B cell (primary cell): ENCODE measurements at regions not wholly inside any gene's neighbourhood (a gene's known extent, or its start where the extent isn't known, plus 50 kb on each side); places are given as distances from the start of the nearest gene placed in this dataset.

Experiments used
- ATAC-seq: fragments of 200-7000 bp; cut with Tn5 transposase; one replicate; pipeline ENCODE4 v1.10.0; 2021; ENCODE audit warnings: low read depth, mild to moderate bottlenecking, moderate number of reproducible peaks, moderate library complexity
- CTCF ChIA-PET: fragments of 350-600 bp; sonication (Branson Sonifier 250); formaldehyde crosslinking; loops from one replicate; lab custom pipeline; 2021; ENCODE audit warnings: antibody characterized with exemption, inconsistent platforms; lab: Charles Lee
- POLR2A ChIA-PET: fragments of 350-600 bp; sonication (Branson Sonifier 250); formaldehyde crosslinking; loops from one replicate; lab custom pipeline; 2021; ENCODE audit warnings: antibody characterized with exemption; lab: Charles Lee
- DNase-seq: peaks from one replicate; pipeline ENCODE4 v3.0.0; 2013
- H2AFZ ChIP-seq: 2 replicates; pipeline ENCODE4 v1.6.1; 2012; ENCODE audit warnings: mild to moderate bottlenecking, low read depth, low read length; ENCODE audit not compliant: insufficient read depth, poor library complexity, severe bottlenecking
- H3K27ac ChIP-seq, 2 donors: 1 replicate in 1 of 2; 2 replicates in 1 of 2; pipeline ENCODE4 v1.5.1; 2012 to 2013; ENCODE audit warnings: low read length in 2 of 2, mild to moderate bottlenecking in 2 of 2, moderate library complexity in 1 of 2
- H3K27me3 ChIP-seq, 4 experiments: fragments of 200-600 bp in 1 of 4; sonication (generic) in 1 of 4; replicated peaks in 1 of 4; 1 replicate in 2 of 4; 2 replicates in 2 of 4; pipeline versions ENCODE4 v1.6.1 to v1.7.0; 2013 to 2016; ENCODE audit warnings: low read length in 3 of 4, mild to moderate bottlenecking in 2 of 4, mixed read lengths in 1 of 4, moderate library complexity in 1 of 4; ENCODE audit not compliant: insufficient read depth in 4 of 4, control insufficient read depth in 3 of 4; ENCODE audit errors: control extremely low read depth in 1 of 4
- H3K36me3 ChIP-seq, 2 experiments: replicated peaks in 1 of 2; 1 replicate in 1 of 2; 2 replicates in 1 of 2; pipeline versions ENCODE4 v1.6.1 to v1.7.1; 2013; ENCODE audit warnings: low read length in 1 of 2; ENCODE audit not compliant: insufficient read depth in 2 of 2, control insufficient read depth in 1 of 2; ENCODE audit errors: control extremely low read depth in 1 of 2, extremely low read depth in 1 of 2
- H3K4me1 ChIP-seq, 2 donors: fragments of 200-600 bp in 1 of 2; sonication (generic) in 1 of 2; 1 replicate in 1 of 2; 2 replicates in 1 of 2; pipeline versions ENCODE4 v1.5.1 to v1.6.1; 2013 to 2017; ENCODE audit warnings: low read length in 2 of 2; ENCODE audit not compliant: control insufficient read depth in 2 of 2, insufficient read depth in 2 of 2
- H3K4me2 ChIP-seq: replicated peaks from 2 replicates; pipeline ENCODE3; 2012; ENCODE audit warnings: mild to moderate bottlenecking, low read depth, low read length; ENCODE audit not compliant: poor library complexity, severe bottlenecking
- H3K4me3 ChIP-seq, 5 experiments: fragments of 200-600 bp in 1 of 5; sonication (generic) in 1 of 5; 1 replicate in 3 of 5; 2 replicates in 2 of 5; pipeline versions ENCODE4 v1.5.1 to v1.7.0; 2011 to 2016; ENCODE audit warnings: low read length in 4 of 5, mild to moderate bottlenecking in 4 of 5, low read depth in 2 of 5, control low read depth in 1 of 5, moderate library complexity in 1 of 5; ENCODE audit not compliant: insufficient read depth in 1 of 5; ENCODE audit errors: control extremely low read depth in 1 of 5, extremely low read depth in 1 of 5
- H3K79me2 ChIP-seq: fragments of 200-600 bp; sonication (generic); one replicate; pipeline ENCODE4 v1.6.0; 2016; ENCODE audit warnings: low read length; ENCODE audit not compliant: control insufficient read depth, insufficient read depth
- H3K9ac ChIP-seq: fragments of 200-600 bp; sonication (generic); 2 replicates; pipeline ENCODE4 v1.6.1; 2017; ENCODE audit warnings: mild to moderate bottlenecking, low read length, moderate library complexity
- H3K9me3 ChIP-seq, 3 donors: one replicate each; pipeline versions ENCODE4 v1.6.1 to v1.7.1; 2013; ENCODE audit warnings: low read length in 2 of 3; ENCODE audit not compliant: control insufficient read depth in 2 of 3, insufficient read depth in 1 of 3; ENCODE audit errors: control extremely low read depth in 1 of 3
- H4K20me1 ChIP-seq: 2 replicates; pipeline ENCODE4 v1.6.0; 2012; ENCODE audit warnings: mild to moderate bottlenecking, low read length; ENCODE audit not compliant: insufficient read depth, control insufficient read depth, poor library complexity, severe bottlenecking
- H3K27ac Mint-ChIP-seq: one replicate; pipeline ENCODE4 v1.8.0; 2021; ENCODE audit warnings: mixed read lengths
- H3K27me3 Mint-ChIP-seq: one replicate; pipeline ENCODE4 v1.8.0; 2021; ENCODE audit warnings: mixed read lengths
- H3K4me1 Mint-ChIP-seq: one replicate; pipeline ENCODE4 v1.8.0; 2021; ENCODE audit warnings: mixed read lengths
- H3K4me3 Mint-ChIP-seq: one replicate; pipeline ENCODE4 v1.8.0; 2021; ENCODE audit warnings: mixed read lengths
- H3K9me3 Mint-ChIP-seq: one replicate; pipeline ENCODE4 v1.8.0; 2022; ENCODE audit warnings: mixed read lengths; ENCODE audit not compliant: insufficient read depth
- EZH2 ChIP-seq: IDR thresholded peaks from 2 replicates; pipeline ENCODE4 v1.6.1; 2012; ENCODE audit warnings: borderline replicate concordance, low read depth, mild to moderate bottlenecking, moderate library complexity, low read length; ENCODE audit not compliant: insufficient read depth, poor library complexity, severe bottlenecking
- WGBS: methylation state at CpG from one replicate; pipeline ENCODE4 v1.1.5; 2013; ENCODE audit warnings: missing lambda C conversion rate; ENCODE audit not compliant: insufficient coverage; 5-methylcytosine and 5-hydroxymethylcytosine counted together
- intact Hi-C: fragments of 100-400 bp; cut with micrococcal nuclease; formaldehyde crosslinking; loops from one replicate; pipeline ENCODE4 v1.10.0; 2022
- TF ChIP-seq, protein P1 (sequence below): fragments of 200-600 bp; IDR thresholded peaks from one replicate; pipeline ENCODE4 v1.8.0; 2022; ENCODE audit warnings: antibody characterized with exemption, mild to moderate bottlenecking

DNA sequence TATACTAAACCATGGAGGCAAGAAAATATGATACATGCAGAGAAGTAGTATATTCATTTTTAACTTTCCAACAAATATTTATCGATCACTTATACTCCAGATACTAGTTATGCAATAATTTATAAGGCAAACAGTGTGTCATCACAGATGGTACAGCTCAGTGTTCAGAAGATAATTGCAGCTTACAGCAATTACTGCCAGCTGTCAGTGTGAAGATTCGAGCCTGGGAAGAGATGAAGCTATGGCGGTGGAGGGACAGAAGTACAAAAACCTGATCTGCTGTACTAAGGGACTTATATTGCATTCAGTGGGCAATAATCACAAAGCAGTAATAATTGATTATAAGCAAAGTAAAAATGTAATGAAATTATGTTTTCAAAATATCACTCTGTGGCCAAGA, 170.6 kb upstream of the EPHA3 start:
- H3K9me3 Mint-ChIP-seq, result no peaks in the 10 kb centered on the region
- H3K4me2 ChIP-seq, result no peak overlapping the region
- H4K20me1 ChIP-seq, result no peaks in the 10 kb centered on the region
- H3K4me1 Mint-ChIP-seq, result no peaks in the 10 kb centered on the region
- intact Hi-C loops, result no loop called here
- no peaks in the 10 kb centered on the region for H3K79me2 ChIP-seq
- H3K27ac Mint-ChIP-seq, result no peak overlapping the region
- H3K36me3 ChIP-seq, result no peaks in the 10 kb centered on the region
- WGBS, result 40% methylated on average over 1 of the region's 3 CpGs
- H3K9me3 ChIP-seq, result no peaks in the 10 kb centered on the region
- no peak for ATAC-seq
- no peak overlapping the region for H3K4me3 ChIP-seq
- no peak for TF ChIP-seq EZH2
- TF ChIP-seq, protein P1, sequence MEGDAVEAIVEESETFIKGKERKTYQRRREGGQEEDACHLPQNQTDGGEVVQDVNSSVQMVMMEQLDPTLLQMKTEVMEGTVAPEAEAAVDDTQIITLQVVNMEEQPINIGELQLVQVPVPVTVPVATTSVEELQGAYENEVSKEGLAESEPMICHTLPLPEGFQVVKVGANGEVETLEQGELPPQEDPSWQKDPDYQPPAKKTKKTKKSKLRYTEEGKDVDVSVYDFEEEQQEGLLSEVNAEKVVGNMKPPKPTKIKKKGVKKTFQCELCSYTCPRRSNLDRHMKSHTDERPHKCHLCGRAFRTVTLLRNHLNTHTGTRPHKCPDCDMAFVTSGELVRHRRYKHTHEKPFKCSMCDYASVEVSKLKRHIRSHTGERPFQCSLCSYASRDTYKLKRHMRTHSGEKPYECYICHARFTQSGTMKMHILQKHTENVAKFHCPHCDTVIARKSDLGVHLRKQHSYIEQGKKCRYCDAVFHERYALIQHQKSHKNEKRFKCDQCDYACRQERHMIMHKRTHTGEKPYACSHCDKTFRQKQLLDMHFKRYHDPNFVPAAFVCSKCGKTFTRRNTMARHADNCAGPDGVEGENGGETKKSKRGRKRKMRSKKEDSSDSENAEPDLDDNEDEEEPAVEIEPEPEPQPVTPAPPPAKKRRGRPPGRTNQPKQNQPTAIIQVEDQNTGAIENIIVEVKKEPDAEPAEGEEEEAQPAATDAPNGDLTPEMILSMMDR, result no peak
- no peaks in the 10 kb centered on the region for H3K4me1 ChIP-seq
- no peak overlapping the region for H3K27ac ChIP-seq
- H3K4me3 Mint-ChIP-seq, result no peak overlapping the region
- H2AFZ ChIP-seq, result no peak overlapping the region
- no peak for DNase-seq
- ChIA-PET CTCF (no interaction called here), POLR2A (no interaction called here)
- H3K27me3 Mint-ChIP-seq, result no peaks in the 10 kb centered on the region
- H3K9ac ChIP-seq, result no peak overlapping the region
- H3K27me3 ChIP-seq, result no peaks in the 10 kb centered on the region

DNA sequence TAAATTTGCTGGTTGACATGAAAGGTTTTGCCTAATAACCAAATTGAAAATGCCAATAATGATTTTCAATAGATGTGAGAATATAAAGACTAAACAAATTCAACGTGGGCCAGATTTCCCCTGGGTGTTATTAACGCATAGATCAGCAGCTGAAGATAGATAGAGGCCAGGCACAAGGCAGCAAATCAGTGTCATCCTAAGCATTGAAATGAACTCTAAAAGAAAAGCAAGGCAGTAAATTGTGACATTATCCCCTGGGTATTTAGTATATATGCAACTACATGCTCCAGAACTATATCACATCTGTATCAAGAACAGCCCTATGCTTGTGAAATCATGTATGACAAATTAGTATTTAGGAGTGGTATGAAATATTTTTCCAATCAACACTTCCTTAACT, 167.1 kb upstream of the EPHA3 start:
- H2AFZ ChIP-seq, result no peak overlapping the region
- H3K4me1 ChIP-seq, result no peaks in the 10 kb centered on the region
- DNase-seq (no peak), ATAC-seq (no peak)
- CTCF ChIA-PET, result no interaction called here
- H3K9ac ChIP-seq, result no peak overlapping the region
- intact Hi-C loops, result no loop called here
- no peak overlapping the region for H3K27ac Mint-ChIP-seq
- no peak overlapping the region for H3K4me2 ChIP-seq
- TF ChIP-seq, protein P1, result no peak
- TF ChIP-seq EZH2, result no peak
- no peak overlapping the region for H3K4me3 ChIP-seq
- H3K79me2 ChIP-seq, result no peaks in the 10 kb centered on the region
- no peak overlapping the region for H3K27ac ChIP-seq
- no peak overlapping the region for H3K4me3 Mint-ChIP-seq
- H3K9me3 ChIP-seq, result no peaks in the 10 kb centered on the region
- POLR2A ChIA-PET, result no interaction called here
- H3K27me3 Mint-ChIP-seq, result no peaks in the 10 kb centered on the region
- H3K36me3 ChIP-seq, result no peaks in the 10 kb centered on the region
- 90% methylated on average over 2 of the region's 2 CpGs for WGBS
- H3K4me1 Mint-ChIP-seq, result no peaks in the 10 kb centered on the region
- no peaks in the 10 kb centered on the region for H3K9me3 Mint-ChIP-seq
- H4K20me1 ChIP-seq, result no peaks in the 10 kb centered on the region
- H3K27me3 ChIP-seq, result no peaks in the 10 kb centered on the region
